SK-N-SH (cell line): ENCODE measurements at regions not wholly inside any gene's neighbourhood (a gene's known extent, or its start where the extent isn't known, plus 50 kb on each side); places are given as distances from the start of the nearest gene placed in this dataset.

Source experiments
- CTCF ChIA-PET: fragments of 300-600, 350-600 bp; formaldehyde crosslinking; extraction: SDS; loops from one replicate; lab custom pipeline; 2021; lab: Yijun Ruan, JAX
- POLR2A ChIA-PET: fragments of 350-600 bp; sonication (Branson Sonifier 250); formaldehyde crosslinking; extraction: SDS; loops from one replicate; lab custom pipeline; 2020; ENCODE audit warnings: antibody characterized with exemption, inconsistent platforms; lab: Yijun Ruan, JAX
- DNase-seq: peaks from one replicate; pipeline ENCODE4 v3.0.0; 2012
- H2AFZ ChIP-seq: fragments of 200-600 bp; sonication (generic); 2 replicates; pipeline ENCODE4 v1.8.1; 2016; ENCODE audit warnings: antibody characterized with exemption, mild to moderate bottlenecking, low read depth
- H3F3A ChIP-seq: fragments of 200-600 bp; sonication (generic); replicated peaks from 2 replicates; pipeline ENCODE3; 2016; ENCODE audit warnings: antibody characterized with exemption, mild to moderate bottlenecking; ENCODE audit not compliant: insufficient read depth
- H3K27ac ChIP-seq, 2 experiments: fragments of 200-500 bp in 1 of 2; fragments of 200-600 bp in 1 of 2; sonication (Bioruptor generic) in 1 of 2; sonication (generic), shearing (Covaris generic) in 1 of 2; 2 replicates each; pipeline versions ENCODE4 v1.5.1 to v1.6.1; 2014 to 2016; ENCODE audit warnings: low read depth in 2 of 2, inconsistent platforms in 1 of 2, low read length in 1 of 2, mild to moderate bottlenecking in 1 of 2, mixed read lengths in 1 of 2
- H3K27me3 ChIP-seq: fragments of 200-600 bp; sonication (generic), shearing (Covaris generic); 2 replicates; pipeline ENCODE4 v1.6.1; 2016; ENCODE audit warnings: mixed run types; ENCODE audit not compliant: insufficient read depth
- H3K36me3 ChIP-seq, 2 experiments: fragments of 200-500 bp in 1 of 2; fragments of 200-600 bp in 1 of 2; sonication (Bioruptor generic) in 1 of 2; sonication (generic) in 1 of 2; replicated peaks in 1 of 2; 2 replicates each; pipeline versions ENCODE3 to v1.5.1; 2014 to 2016; ENCODE audit warnings: low read length in 1 of 2, mild to moderate bottlenecking in 1 of 2; ENCODE audit not compliant: insufficient read depth in 2 of 2, control insufficient read depth in 1 of 2
- H3K4me1 ChIP-seq, 2 experiments: fragments of 200-500 bp in 1 of 2; fragments of 200-600 bp in 1 of 2; sonication (Bioruptor generic) in 1 of 2; sonication (generic), shearing (Covaris generic) in 1 of 2; 2 replicates each; pipeline versions ENCODE4 v1.5.1 to v1.6.1; 2014 to 2016; ENCODE audit warnings: low read depth in 1 of 2, low read length in 1 of 2, mixed run types in 1 of 2; ENCODE audit not compliant: insufficient read depth in 2 of 2, control insufficient read depth in 1 of 2
- H3K4me2 ChIP-seq: fragments of 200-600 bp; sonication (generic), shearing (Covaris generic); 2 replicates; pipeline ENCODE4 v1.6.1; 2017; ENCODE audit warnings: mixed run types
- H3K4me3 ChIP-seq, 2 experiments: fragments of 200-500 bp in 1 of 2; fragments of 200-600 bp in 1 of 2; sonication (Bioruptor generic) in 1 of 2; sonication (generic), shearing (Covaris generic) in 1 of 2; 2 replicates each; pipeline versions ENCODE4 v1.5.1 to v1.8.1; 2014 to 2016; ENCODE audit warnings: low read depth in 2 of 2, inconsistent platforms in 1 of 2, low read length in 1 of 2, mild to moderate bottlenecking in 1 of 2, mixed read lengths in 1 of 2, moderate library complexity in 1 of 2
- H3K79me2 ChIP-seq: fragments of 200-600 bp; sonication (generic); 2 replicates; pipeline ENCODE4 v1.8.1; 2017; ENCODE audit warnings: mild to moderate bottlenecking; ENCODE audit not compliant: insufficient read depth
- H3K9ac ChIP-seq: fragments of 200-600 bp; sonication (generic); 2 replicates; pipeline ENCODE4 v1.6.1; 2017; ENCODE audit warnings: mixed run types
- H3K9me2 ChIP-seq: fragments of 200-600 bp; sonication (generic); 2 replicates; pipeline ENCODE4 v1.6.1; 2017; ENCODE audit warnings: mixed run types
- H3K9me3 ChIP-seq: fragments of 200-600 bp; sonication (generic); 2 replicates; pipeline ENCODE4 v1.6.1; 2017; ENCODE audit warnings: mixed run types, mild to moderate bottlenecking, moderate library complexity
- H4K20me1 ChIP-seq: fragments of 200-600 bp; sonication (generic); 2 replicates; pipeline ENCODE4 v1.6.1; 2017; ENCODE audit warnings: mild to moderate bottlenecking, mixed run types; ENCODE audit not compliant: insufficient read depth
- CHD2 ChIP-seq: fragments of 150-350 bp; IDR thresholded peaks from 2 replicates; pipeline ENCODE4 v1.6.1; 2018; ENCODE audit warnings: low read length; ENCODE audit not compliant: partially characterized antibody
- ELF1 ChIP-seq: IDR thresholded peaks from 2 replicates; pipeline ENCODE4 v1.4.0; 2012
- EZH2phosphoT487 ChIP-seq: fragments of 200-600 bp; sonication (generic); IDR thresholded peaks from 2 replicates; pipeline ENCODE4 v1.6.1; 2017; ENCODE audit warnings: low read depth, mixed run types, mild to moderate bottlenecking, antibody characterized with exemption, moderate library complexity, borderline replicate concordance
- FOSL2 ChIP-seq: IDR thresholded peaks from 2 replicates; pipeline ENCODE4 v1.4.0; 2012; ENCODE audit warnings: low read depth, mild to moderate bottlenecking, moderate library complexity, borderline replicate concordance
- MEF2A ChIP-seq: IDR thresholded peaks from 2 replicates; pipeline ENCODE4 v1.4.0; 2012; ENCODE audit warnings: low read depth, borderline replicate concordance
- MXI1 ChIP-seq: IDR thresholded peaks from 2 replicates; pipeline ENCODE4 v1.6.1; 2012; ENCODE audit warnings: mild to moderate bottlenecking, low read depth, low read length, improper control_type of control experiment
- NFIC ChIP-seq: IDR thresholded peaks from 2 replicates; pipeline ENCODE4 v1.4.0; 2012; ENCODE audit warnings: borderline replicate concordance
- NRF1 ChIP-seq: IDR thresholded peaks from 2 replicates; pipeline ENCODE4 v1.6.1; 2012; ENCODE audit warnings: low read depth, mild to moderate bottlenecking, low read length
- RAD21 ChIP-seq: IDR thresholded peaks from 2 replicates; pipeline ENCODE4 v1.6.1; 2012; ENCODE audit warnings: mild to moderate bottlenecking, low read length
- RCOR1 ChIP-seq: fragments of 150-350 bp; IDR thresholded peaks from 2 replicates; pipeline ENCODE4 v1.6.1; 2017; ENCODE audit warnings: antibody characterized with exemption, low read length
- RXRA ChIP-seq: IDR thresholded peaks from 2 replicates; pipeline ENCODE4 v1.4.0; 2012; ENCODE audit warnings: low read depth, mild to moderate bottlenecking, borderline replicate concordance
- SIN3A ChIP-seq: IDR thresholded peaks from 2 replicates; pipeline ENCODE4 v1.6.1; 2012; ENCODE audit warnings: low read depth, mild to moderate bottlenecking, low read length, moderate library complexity, borderline replicate concordance
- SMC3 ChIP-seq: IDR thresholded peaks from 2 replicates; pipeline ENCODE4 v1.6.1; 2012; ENCODE audit warnings: low read depth, low read length, improper control_type of control experiment
- TAF1 ChIP-seq: IDR thresholded peaks from 2 replicates; pipeline ENCODE4 v1.6.1; 2012; ENCODE audit warnings: low read depth, mild to moderate bottlenecking, low read length, moderate library complexity, borderline replicate concordance
- TCF12 ChIP-seq: IDR thresholded peaks from 2 replicates; pipeline ENCODE4 v1.4.0; 2012
- TEAD4 ChIP-seq: IDR thresholded peaks from 2 replicates; pipeline ENCODE4 v1.4.0; 2012; ENCODE audit warnings: mild to moderate bottlenecking, borderline replicate concordance; ENCODE audit not compliant: insufficient read depth
- YY1 ChIP-seq: IDR thresholded peaks from 2 replicates; pipeline ENCODE4 v1.4.0; 2012; ENCODE audit warnings: low read depth, mild to moderate bottlenecking
- WGBS: methylation state at CpG from one replicate; pipeline ENCODE4 v1.1.6; 2017; ENCODE audit warnings: low lambda C conversion rate; 5-methylcytosine and 5-hydroxymethylcytosine counted together
- TF ChIP-seq, protein P1 (sequence below): fragments of 200-600 bp; sonication (generic); IDR thresholded peaks from 2 replicates; pipeline ENCODE4 v1.6.1; 2017; ENCODE audit warnings: antibody characterized with exemption, mild to moderate bottlenecking, moderate library complexity
- TF ChIP-seq, protein P2 (sequence below): fragments of 150-350 bp; IDR thresholded peaks from 2 replicates; pipeline ENCODE4 v1.6.1; 2016; ENCODE audit warnings: mild to moderate bottlenecking, low read depth, low read length
- TF ChIP-seq, protein P3 (sequence below): IDR thresholded peaks from 2 replicates; pipeline ENCODE4 v1.4.0; 2012; ENCODE audit warnings: low read depth, borderline replicate concordance

GRCh38 chr12:67506739-67507138, 141.8 kb upstream of the DYRK2 start:
- H2AFZ ChIP-seq, result no peak overlapping the region
- TF ChIP-seq TAF1 (no peak), MXI1 (no peak), ELF1 (no peak), SIN3A (no peak), TEAD4 (no peak), TCF12 (no peak), EZH2phosphoT487 (no peak), YY1 (no peak), CHD2 (no peak), NRF1 (no peak), MEF2A (no peak), RXRA (no peak), FOSL2 (no peak), RAD21 (no peak), SMC3 (no peak), NFIC (no peak), RCOR1 (no peak)
- TF ChIP-seq, protein P1, sequence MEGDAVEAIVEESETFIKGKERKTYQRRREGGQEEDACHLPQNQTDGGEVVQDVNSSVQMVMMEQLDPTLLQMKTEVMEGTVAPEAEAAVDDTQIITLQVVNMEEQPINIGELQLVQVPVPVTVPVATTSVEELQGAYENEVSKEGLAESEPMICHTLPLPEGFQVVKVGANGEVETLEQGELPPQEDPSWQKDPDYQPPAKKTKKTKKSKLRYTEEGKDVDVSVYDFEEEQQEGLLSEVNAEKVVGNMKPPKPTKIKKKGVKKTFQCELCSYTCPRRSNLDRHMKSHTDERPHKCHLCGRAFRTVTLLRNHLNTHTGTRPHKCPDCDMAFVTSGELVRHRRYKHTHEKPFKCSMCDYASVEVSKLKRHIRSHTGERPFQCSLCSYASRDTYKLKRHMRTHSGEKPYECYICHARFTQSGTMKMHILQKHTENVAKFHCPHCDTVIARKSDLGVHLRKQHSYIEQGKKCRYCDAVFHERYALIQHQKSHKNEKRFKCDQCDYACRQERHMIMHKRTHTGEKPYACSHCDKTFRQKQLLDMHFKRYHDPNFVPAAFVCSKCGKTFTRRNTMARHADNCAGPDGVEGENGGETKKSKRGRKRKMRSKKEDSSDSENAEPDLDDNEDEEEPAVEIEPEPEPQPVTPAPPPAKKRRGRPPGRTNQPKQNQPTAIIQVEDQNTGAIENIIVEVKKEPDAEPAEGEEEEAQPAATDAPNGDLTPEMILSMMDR, result no peak
- TF ChIP-seq, protein P2, sequence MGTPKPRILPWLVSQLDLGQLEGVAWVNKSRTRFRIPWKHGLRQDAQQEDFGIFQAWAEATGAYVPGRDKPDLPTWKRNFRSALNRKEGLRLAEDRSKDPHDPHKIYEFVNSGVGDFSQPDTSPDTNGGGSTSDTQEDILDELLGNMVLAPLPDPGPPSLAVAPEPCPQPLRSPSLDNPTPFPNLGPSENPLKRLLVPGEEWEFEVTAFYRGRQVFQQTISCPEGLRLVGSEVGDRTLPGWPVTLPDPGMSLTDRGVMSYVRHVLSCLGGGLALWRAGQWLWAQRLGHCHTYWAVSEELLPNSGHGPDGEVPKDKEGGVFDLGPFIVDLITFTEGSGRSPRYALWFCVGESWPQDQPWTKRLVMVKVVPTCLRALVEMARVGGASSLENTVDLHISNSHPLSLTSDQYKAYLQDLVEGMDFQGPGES, result no peak
- TF ChIP-seq, protein P3, sequence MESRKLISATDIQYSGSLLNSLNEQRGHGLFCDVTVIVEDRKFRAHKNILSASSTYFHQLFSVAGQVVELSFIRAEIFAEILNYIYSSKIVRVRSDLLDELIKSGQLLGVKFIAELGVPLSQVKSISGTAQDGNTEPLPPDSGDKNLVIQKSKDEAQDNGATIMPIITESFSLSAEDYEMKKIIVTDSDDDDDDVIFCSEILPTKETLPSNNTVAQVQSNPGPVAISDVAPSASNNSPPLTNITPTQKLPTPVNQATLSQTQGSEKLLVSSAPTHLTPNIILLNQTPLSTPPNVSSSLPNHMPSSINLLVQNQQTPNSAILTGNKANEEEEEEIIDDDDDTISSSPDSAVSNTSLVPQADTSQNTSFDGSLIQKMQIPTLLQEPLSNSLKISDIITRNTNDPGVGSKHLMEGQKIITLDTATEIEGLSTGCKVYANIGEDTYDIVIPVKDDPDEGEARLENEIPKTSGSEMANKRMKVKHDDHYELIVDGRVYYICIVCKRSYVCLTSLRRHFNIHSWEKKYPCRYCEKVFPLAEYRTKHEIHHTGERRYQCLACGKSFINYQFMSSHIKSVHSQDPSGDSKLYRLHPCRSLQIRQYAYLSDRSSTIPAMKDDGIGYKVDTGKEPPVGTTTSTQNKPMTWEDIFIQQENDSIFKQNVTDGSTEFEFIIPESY, result no peak
- TF ChIP-seq, all 33 proteins: peak for 0

More at GRCh38 chr12:67506739-67507138, 141.8 kb upstream of the DYRK2 start:
- POLR2A ChIA-PET, result no interaction called here
- H4K20me1 ChIP-seq, result no peaks in the 10 kb centered on the region
- H3K79me2 ChIP-seq, result no peaks in the 10 kb centered on the region
- H3K9me3 ChIP-seq, result no peaks in the 10 kb centered on the region
- no peaks in the 10 kb centered on the region for H3F3A ChIP-seq
- H3K4me2 ChIP-seq, result no peak overlapping the region
- no peaks in the 10 kb centered on the region for H3K27me3 ChIP-seq
- CTCF ChIA-PET, result interaction anchor here (0.6 to 0.7 kb wide), 2 partner anchors 31 to 76 kb away, joined by 3 read pairs; no protein-coding TSS in a partner anchor
- H3K9me2 ChIP-seq, result no peaks in the 10 kb centered on the region
- H3K27ac ChIP-seq, result no peak overlapping the region
- DNase-seq, result no peak
- H3K4me3 ChIP-seq, result no peak overlapping the region
- H3K4me1 ChIP-seq, result no peaks in the 10 kb centered on the region
- no peaks in the 10 kb centered on the region for H3K36me3 ChIP-seq
- H3K9ac ChIP-seq, result no peak overlapping the region
- 55% methylated on average over 3 of the region's 3 CpGs for WGBS
